GM23248 (cell line): ENCODE measurements at regions not wholly inside any gene's neighbourhood (a gene's known extent, or its start where the extent isn't known, plus 50 kb on each side); places are given as distances from the start of the nearest gene placed in this dataset.

Source experiments
- EZH2 ChIP-seq: fragments of 200-600 bp; sonication (generic); IDR thresholded peaks from 2 replicates; pipeline ENCODE4 v1.6.1; 2018; ENCODE audit warnings: antibody characterized with exemption, mild to moderate bottlenecking; ENCODE audit not compliant: insufficient read depth, poor library complexity, severe bottlenecking
- EZH2phosphoT487 ChIP-seq: fragments of 200-600 bp; sonication (generic); IDR thresholded peaks from 2 replicates; pipeline ENCODE4 v1.6.1; 2018; ENCODE audit warnings: antibody characterized with exemption, moderate library complexity, mild to moderate bottlenecking, low read depth; ENCODE audit not compliant: insufficient read depth

GRCh38 chr12:67531051-67531450, 117.5 kb upstream of the DYRK2 start:
- no peak for TF ChIP-seq EZH2
- TF ChIP-seq EZH2phosphoT487: no peak
